Osteoblast (primary cell): ENCODE measurements at regions not wholly inside any gene's neighbourhood (a gene's known extent, or its start where the extent isn't known, plus 50 kb on each side); places are given as distances from the start of the nearest gene placed in this dataset.

Experiments
- DNase-seq: peaks from one replicate; pipeline ENCODE4 v3.0.0; 2011; ENCODE audit warnings: low spot score, mixed read lengths; ENCODE audit not compliant: insufficient read length; ENCODE audit errors: missing footprints
- H2AFZ ChIP-seq: 2 replicates; pipeline ENCODE4 v1.6.0; 2011; ENCODE audit warnings: mild to moderate bottlenecking, low read length
- H3K27ac ChIP-seq: 2 replicates; pipeline ENCODE4 v1.5.1; 2011; ENCODE audit warnings: mild to moderate bottlenecking, low read depth, low read length, moderate library complexity
- H3K27me3 ChIP-seq: 2 replicates; pipeline ENCODE4 v1.6.0; 2012; ENCODE audit warnings: mild to moderate bottlenecking, control low read depth, inconsistent platforms, low read length, moderate library complexity; ENCODE audit not compliant: insufficient read depth
- H3K36me3 ChIP-seq: 2 replicates; pipeline ENCODE4 v1.5.1; 2011; ENCODE audit warnings: mild to moderate bottlenecking, low read length, control low read depth, moderate library complexity; ENCODE audit not compliant: insufficient read depth
- H3K4me1 ChIP-seq: 2 replicates; pipeline ENCODE4 v1.5.1; 2011; ENCODE audit warnings: mild to moderate bottlenecking, low read length, control low read depth, moderate library complexity; ENCODE audit not compliant: insufficient read depth
- H3K4me2 ChIP-seq: 2 replicates; pipeline ENCODE4 v1.6.0; 2011; ENCODE audit warnings: mild to moderate bottlenecking, low read length; ENCODE audit not compliant: insufficient read depth
- H3K4me3 ChIP-seq: fragments of 200-600 bp; sonication (generic); 3 replicates; pipeline ENCODE4 v1.5.1; 2012; ENCODE audit warnings: mild to moderate bottlenecking, low read length, inconsistent platforms; ENCODE audit not compliant: insufficient read depth
- H3K79me2 ChIP-seq: 2 replicates; pipeline ENCODE4 v1.6.0; 2012; ENCODE audit warnings: mild to moderate bottlenecking, low read length, control low read depth, inconsistent platforms; ENCODE audit not compliant: insufficient read depth
- H3K9me3 ChIP-seq: 2 replicates; pipeline ENCODE4 v1.5.1; 2011; ENCODE audit warnings: low read depth, low read length, control low read depth
- H4K20me1 ChIP-seq: 2 replicates; pipeline ENCODE4 v1.6.0; 2012; ENCODE audit warnings: mild to moderate bottlenecking, low read length, control low read depth; ENCODE audit not compliant: insufficient read depth
- CTCF ChIP-seq: IDR thresholded peaks from 2 replicates; pipeline ENCODE4 v1.5.1; 2011; ENCODE audit warnings: mild to moderate bottlenecking, low read depth, low read length, moderate library complexity; ENCODE audit errors: extremely low read depth

- Histone ChIP-seq H3K4me2 (no peak overlapping the region), H3K27me3 (peaks cover 6% of the 10 kb centered on the region), H3K27ac (no peak overlapping the region), H3K79me2 (no peaks in the 10 kb centered on the region), H3K4me3 (no peak overlapping the region), H3K36me3 (no peaks in the 10 kb centered on the region), H2AFZ (no peak overlapping the region), H3K4me1 (no peaks in the 10 kb centered on the region), H3K9me3 (no peaks in the 10 kb centered on the region), H4K20me1 (no peaks in the 10 kb centered on the region)
- TF ChIP-seq CTCF: no peak
- no peak for DNase-seq
These were observed 50.9 kb upstream of the HSPB3 start for GRCh38 chr5:54404568-54404967.

- no peak for DNase-seq
- no peak overlapping the region for H3K4me2 ChIP-seq
These were observed 51.5 kb upstream of the HSPB3 start for GRCh38 chr5:54403885-54404416.

GRCh38 chr5:54403121-54403520 is 52.4 kb upstream of the HSPB3 start:
- Histone ChIP-seq H3K4me3 (no peak overlapping the region), H3K36me3 (no peaks in the 10 kb centered on the region), H2AFZ (no peak overlapping the region), H3K27ac (no peak overlapping the region), H3K79me2 (no peaks in the 10 kb centered on the region), H3K4me2 (no peak overlapping the region), H3K27me3 (peaks cover 6% of the 10 kb centered on the region), H3K4me1 (no peaks in the 10 kb centered on the region), H4K20me1 (no peaks in the 10 kb centered on the region), H3K9me3 (no peaks in the 10 kb centered on the region)
- no peak for TF ChIP-seq CTCF
- DNase-seq: no peak

More at GRCh38 chr5:54403885-54404416, 51.5 kb upstream of the HSPB3 start:
- no peaks in the 10 kb centered on the region for H3K79me2 ChIP-seq
- TF ChIP-seq CTCF: no peak
- H3K27me3 ChIP-seq: peaks cover 6% of the 10 kb centered on the region
- H3K4me1 ChIP-seq: no peaks in the 10 kb centered on the region
- H2AFZ ChIP-seq: no peak overlapping the region
- no peaks in the 10 kb centered on the region for H4K20me1 ChIP-seq
- no peaks in the 10 kb centered on the region for H3K36me3 ChIP-seq
- H3K4me3 ChIP-seq: no peak overlapping the region
- no peaks in the 10 kb centered on the region for H3K9me3 ChIP-seq
- H3K27ac ChIP-seq: no peak overlapping the region

DNA sequence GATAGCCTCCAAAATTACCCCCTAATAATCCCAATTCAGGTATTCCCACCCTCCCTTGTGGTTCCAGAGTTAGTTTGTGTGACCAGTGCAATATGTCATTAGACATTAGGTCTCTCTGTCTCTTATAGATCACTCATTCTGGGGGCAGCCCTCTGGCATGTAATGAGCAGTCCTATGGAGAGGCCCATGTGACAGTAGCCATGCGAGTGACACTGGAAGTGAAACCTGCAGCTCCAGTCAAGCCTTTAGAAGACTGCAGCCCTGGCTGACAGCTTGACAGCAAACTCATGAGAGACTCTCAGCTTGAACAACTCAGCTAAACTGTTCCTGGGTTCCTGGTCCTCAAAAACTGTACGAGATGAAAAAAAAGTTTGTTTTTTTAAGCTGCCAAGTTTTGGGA is 54.0 kb upstream of the HSPB3 start:
- Histone ChIP-seq H3K79me2 (no peaks in the 10 kb centered on the region), H3K9me3 (no peaks in the 10 kb centered on the region), H4K20me1 (no peaks in the 10 kb centered on the region), H3K4me2 (no peak overlapping the region), H3K27me3 (peaks cover 4% of the 10 kb centered on the region), H3K27ac (no peak overlapping the region), H3K4me1 (no peaks in the 10 kb centered on the region), H3K4me3 (no peak overlapping the region), H3K36me3 (no peaks in the 10 kb centered on the region), H2AFZ (no peak overlapping the region)
- DNase-seq: no peak
- TF ChIP-seq CTCF: no peak
